ENCODE measurements at regions not wholly inside any gene's neighbourhood (a gene's known extent, or its start where the extent isn't known, plus 50 kb on each side); places are given as distances from the start of the nearest gene placed in this dataset.

GRCh38 chr10:21334891-21335696 is 190.4 kb downstream of the SKIDA1 start:
- TF ChIP-seq SIX5 (IDR thresholded peaks at IDR 0.05; ENCODE audit: low read depth, low read length, severe bottlenecking): no peak
- TF ChIP-seq EGR1 (IDR thresholded peaks at IDR 0.05; ENCODE audit: borderline replicate concordance in 1 of 2, low read depth in 2 of 2, low read length in 2 of 2): no peak
- no peak for TF ChIP-seq BCL11A (IDR thresholded peaks at IDR 0.05; ENCODE audit: low read depth, low read length)
- TF ChIP-seq, protein P1, sequence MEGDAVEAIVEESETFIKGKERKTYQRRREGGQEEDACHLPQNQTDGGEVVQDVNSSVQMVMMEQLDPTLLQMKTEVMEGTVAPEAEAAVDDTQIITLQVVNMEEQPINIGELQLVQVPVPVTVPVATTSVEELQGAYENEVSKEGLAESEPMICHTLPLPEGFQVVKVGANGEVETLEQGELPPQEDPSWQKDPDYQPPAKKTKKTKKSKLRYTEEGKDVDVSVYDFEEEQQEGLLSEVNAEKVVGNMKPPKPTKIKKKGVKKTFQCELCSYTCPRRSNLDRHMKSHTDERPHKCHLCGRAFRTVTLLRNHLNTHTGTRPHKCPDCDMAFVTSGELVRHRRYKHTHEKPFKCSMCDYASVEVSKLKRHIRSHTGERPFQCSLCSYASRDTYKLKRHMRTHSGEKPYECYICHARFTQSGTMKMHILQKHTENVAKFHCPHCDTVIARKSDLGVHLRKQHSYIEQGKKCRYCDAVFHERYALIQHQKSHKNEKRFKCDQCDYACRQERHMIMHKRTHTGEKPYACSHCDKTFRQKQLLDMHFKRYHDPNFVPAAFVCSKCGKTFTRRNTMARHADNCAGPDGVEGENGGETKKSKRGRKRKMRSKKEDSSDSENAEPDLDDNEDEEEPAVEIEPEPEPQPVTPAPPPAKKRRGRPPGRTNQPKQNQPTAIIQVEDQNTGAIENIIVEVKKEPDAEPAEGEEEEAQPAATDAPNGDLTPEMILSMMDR (IDR thresholded peaks at IDR 0.05 in 2 of 3, conservative IDR thresholded peaks at IDR 0.05 in 1 of 3; ENCODE audit: control insufficient read depth in 2 of 3, extremely low read depth in 1 of 3, insufficient read depth in 1 of 3, low read depth in 3 of 3, low read length in 3 of 3): no peak
- no peak for TF ChIP-seq ASH2L (IDR thresholded peaks at IDR 0.05; ENCODE audit: borderline replicate concordance, low read depth)
- TF ChIP-seq CEBPB (IDR thresholded peaks at IDR 0.05; ENCODE audit: borderline replicate concordance in 1 of 2, low read depth in 2 of 2, low read length in 2 of 2): no peak
- no peak for TF ChIP-seq EP300 (IDR thresholded peaks at IDR 0.05; ENCODE audit: borderline replicate concordance in 1 of 2, control insufficient read depth in 1 of 2, low read depth in 2 of 2, low read length in 2 of 2)
- TF ChIP-seq POLR2AphosphoS2 (IDR thresholded peaks at IDR 0.05; ENCODE audit: low read depth, low read length): no peak
- no peak for TF ChIP-seq RELA (IDR thresholded peaks at IDR 0.05; ENCODE audit: borderline replicate concordance, partially characterized antibody)
- no peak for TF ChIP-seq POLR2A (IDR thresholded peaks at IDR 0.05; ENCODE audit: low read depth, low read length)
- TF ChIP-seq YY1 (IDR thresholded peaks at IDR 0.05; ENCODE audit: low read depth, low read length): no peak
